HL-60 (cell line): ENCODE measurements at regions not wholly inside any gene's neighbourhood (a gene's known extent, or its start where the extent isn't known, plus 50 kb on each side); places are given as distances from the start of the nearest gene placed in this dataset.

Source experiments
- DNase-seq, 2 experiments: peaks; one replicate each; pipeline ENCODE4 v3.0.0-alpha.2; 2010 to 2020; ENCODE audit warnings: low read depth in 1 of 2, low spot score in 1 of 2
- H3K27ac ChIP-seq: fragments of 250-450 bp; sonication (Bioruptor Pico); replicated peaks from 2 replicates; pipeline ENCODE4 v1.5.1; 2020; ENCODE audit warnings: mild to moderate bottlenecking, moderate library complexity
- H3K27me3 ChIP-seq: fragments of 250-450 bp; sonication (Bioruptor Pico); 2 replicates; pipeline ENCODE4 v1.5.1; 2021; ENCODE audit warnings: mild to moderate bottlenecking, moderate library complexity; ENCODE audit not compliant: insufficient read depth, poor library complexity, severe bottlenecking
- H3K4me3 ChIP-seq: replicated peaks from 2 replicates; pipeline ENCODE4 v1.5.1; 2011; ENCODE audit warnings: mild to moderate bottlenecking, control low read depth, low read length; ENCODE audit not compliant: insufficient read depth
- CTCF ChIP-seq: IDR thresholded peaks from one replicate; pipeline ENCODE4 v1.5.1; 2011; ENCODE audit warnings: low read length, control low read depth, inconsistent platforms; ENCODE audit not compliant: insufficient read depth
- GABPA ChIP-seq: IDR thresholded peaks from 2 replicates; pipeline ENCODE4 v1.6.1; 2012; ENCODE audit warnings: low read depth
- POLR2AphosphoS5 ChIP-seq: IDR thresholded peaks from 2 replicates; pipeline ENCODE4 v1.6.1; 2012; ENCODE audit warnings: low read depth
- REST ChIP-seq: IDR thresholded peaks from 2 replicates; pipeline ENCODE4 v1.6.1; 2012; ENCODE audit warnings: low read depth; ENCODE audit not compliant: insufficient replicate concordance
- SPI1 ChIP-seq: IDR thresholded peaks from 2 replicates; pipeline ENCODE4 v1.6.1; 2012; ENCODE audit warnings: low read depth, mild to moderate bottlenecking, borderline replicate concordance

- Histone ChIP-seq H3K27ac (no peak overlapping the region), H3K27me3 (no peaks in the 10 kb centered on the region), H3K4me3 (no peak overlapping the region)
- no peak for DNase-seq
- TF ChIP-seq SPI1 (no peak), POLR2AphosphoS5 (no peak), GABPA (no peak), REST (no peak), CTCF (no peak)
These were observed 162.6 kb upstream of the CYRIA start for GRCh38 chr2:16828044-16828827.

GRCh38 chr2:16824472-16824871, 158.8 kb upstream of the CYRIA start:
- no peak for TF ChIP-seq CTCF
- TF ChIP-seq SPI1: no peak
- TF ChIP-seq REST: no peak
- no peak for TF ChIP-seq GABPA
- no peak for TF ChIP-seq POLR2AphosphoS5
- DNase-seq: no peak
- no peak overlapping the region for H3K27ac ChIP-seq

GRCh38 chr2:16821692-16822091, 156.1 kb upstream of the CYRIA start:
- Histone ChIP-seq H3K27me3 (no peaks in the 10 kb centered on the region), H3K4me3 (no peak overlapping the region), H3K27ac (no peak overlapping the region)
- DNase-seq: no peak
- no peak for TF ChIP-seq POLR2AphosphoS5
- no peak for TF ChIP-seq REST
- TF ChIP-seq CTCF: no peak
- no peak for TF ChIP-seq GABPA
- no peak for TF ChIP-seq SPI1

More at GRCh38 chr2:16824472-16824871, 158.8 kb upstream of the CYRIA start:
- no peak overlapping the region for H3K4me3 ChIP-seq
- no peaks in the 10 kb centered on the region for H3K27me3 ChIP-seq
